A549 (cell line): ENCODE measurements at regions not wholly inside any gene's neighbourhood (a gene's known extent, or its start where the extent isn't known, plus 50 kb on each side); places are given as distances from the start of the nearest gene placed in this dataset.

ENCODE experiments used
- KDM1A ChIP-seq: fragments of 200-600 bp; sonication (generic); IDR thresholded peaks from 2 replicates; pipeline ENCODE4 v1.6.1; 2016; ENCODE audit warnings: low read depth, mild to moderate bottlenecking
- RNF2 ChIP-seq: fragments of 200-600 bp; sonication (generic); IDR thresholded peaks from 2 replicates; pipeline ENCODE4 v1.6.1; 2016; ENCODE audit warnings: low read depth, mild to moderate bottlenecking, antibody characterized with exemption, moderate library complexity, borderline replicate concordance
- TF ChIP-seq, protein P1 (sequence below): fragments of >200 bp; sonication (Bioruptor Twin); formaldehyde crosslinking; IDR thresholded peaks from 3 replicates; pipeline ENCODE4 v1.5.1; 2016
- TF ChIP-seq, protein P2 (sequence below): fragments of 250-450 bp; sonication (Bioruptor Pico); IDR thresholded peaks from 2 replicates; pipeline ENCODE4 v1.5.0; 2020; ENCODE audit warnings: low read depth, mild to moderate bottlenecking, moderate library complexity
- TF ChIP-seq, protein P3 (sequence below): fragments of 200-600 bp; sonication (generic); IDR thresholded peaks from 2 replicates; pipeline ENCODE4 v1.6.1; 2016; ENCODE audit warnings: antibody characterized with exemption, mild to moderate bottlenecking, moderate library complexity

DNA sequence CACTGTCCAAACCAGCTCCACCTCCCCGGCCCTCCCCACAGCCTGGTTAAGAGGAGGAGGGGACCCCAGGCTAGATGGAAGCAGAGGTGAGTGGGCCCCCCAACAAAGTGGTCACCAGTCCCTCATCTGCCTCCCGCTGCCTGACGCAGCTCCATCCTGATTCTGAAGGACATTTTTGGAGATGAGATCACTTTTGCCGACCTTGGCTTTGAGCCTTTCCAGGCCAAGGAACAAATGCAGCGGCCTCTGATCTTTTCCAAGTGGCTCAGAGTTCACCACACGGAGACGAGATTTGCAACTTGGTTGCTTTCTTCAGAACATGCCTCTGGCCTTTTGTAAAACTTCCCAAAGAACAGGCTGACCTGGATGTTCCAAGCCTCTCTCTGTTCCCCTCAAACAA, 223.1 kb downstream of the NPHP4 start:
- TF ChIP-seq RNF2 (no peak), KDM1A (no peak)
- TF ChIP-seq, protein P1, sequence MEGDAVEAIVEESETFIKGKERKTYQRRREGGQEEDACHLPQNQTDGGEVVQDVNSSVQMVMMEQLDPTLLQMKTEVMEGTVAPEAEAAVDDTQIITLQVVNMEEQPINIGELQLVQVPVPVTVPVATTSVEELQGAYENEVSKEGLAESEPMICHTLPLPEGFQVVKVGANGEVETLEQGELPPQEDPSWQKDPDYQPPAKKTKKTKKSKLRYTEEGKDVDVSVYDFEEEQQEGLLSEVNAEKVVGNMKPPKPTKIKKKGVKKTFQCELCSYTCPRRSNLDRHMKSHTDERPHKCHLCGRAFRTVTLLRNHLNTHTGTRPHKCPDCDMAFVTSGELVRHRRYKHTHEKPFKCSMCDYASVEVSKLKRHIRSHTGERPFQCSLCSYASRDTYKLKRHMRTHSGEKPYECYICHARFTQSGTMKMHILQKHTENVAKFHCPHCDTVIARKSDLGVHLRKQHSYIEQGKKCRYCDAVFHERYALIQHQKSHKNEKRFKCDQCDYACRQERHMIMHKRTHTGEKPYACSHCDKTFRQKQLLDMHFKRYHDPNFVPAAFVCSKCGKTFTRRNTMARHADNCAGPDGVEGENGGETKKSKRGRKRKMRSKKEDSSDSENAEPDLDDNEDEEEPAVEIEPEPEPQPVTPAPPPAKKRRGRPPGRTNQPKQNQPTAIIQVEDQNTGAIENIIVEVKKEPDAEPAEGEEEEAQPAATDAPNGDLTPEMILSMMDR: no peak
- TF ChIP-seq, protein P2, sequence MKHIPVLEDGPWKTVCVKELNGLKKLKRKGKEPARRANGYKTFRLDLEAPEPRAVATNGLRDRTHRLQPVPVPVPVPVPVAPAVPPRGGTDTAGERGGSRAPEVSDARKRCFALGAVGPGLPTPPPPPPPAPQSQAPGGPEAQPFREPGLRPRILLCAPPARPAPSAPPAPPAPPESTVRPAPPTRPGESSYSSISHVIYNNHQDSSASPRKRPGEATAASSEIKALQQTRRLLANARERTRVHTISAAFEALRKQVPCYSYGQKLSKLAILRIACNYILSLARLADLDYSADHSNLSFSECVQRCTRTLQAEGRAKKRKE (CRISPR knock-in tag): no peak
- TF ChIP-seq, protein P3, sequence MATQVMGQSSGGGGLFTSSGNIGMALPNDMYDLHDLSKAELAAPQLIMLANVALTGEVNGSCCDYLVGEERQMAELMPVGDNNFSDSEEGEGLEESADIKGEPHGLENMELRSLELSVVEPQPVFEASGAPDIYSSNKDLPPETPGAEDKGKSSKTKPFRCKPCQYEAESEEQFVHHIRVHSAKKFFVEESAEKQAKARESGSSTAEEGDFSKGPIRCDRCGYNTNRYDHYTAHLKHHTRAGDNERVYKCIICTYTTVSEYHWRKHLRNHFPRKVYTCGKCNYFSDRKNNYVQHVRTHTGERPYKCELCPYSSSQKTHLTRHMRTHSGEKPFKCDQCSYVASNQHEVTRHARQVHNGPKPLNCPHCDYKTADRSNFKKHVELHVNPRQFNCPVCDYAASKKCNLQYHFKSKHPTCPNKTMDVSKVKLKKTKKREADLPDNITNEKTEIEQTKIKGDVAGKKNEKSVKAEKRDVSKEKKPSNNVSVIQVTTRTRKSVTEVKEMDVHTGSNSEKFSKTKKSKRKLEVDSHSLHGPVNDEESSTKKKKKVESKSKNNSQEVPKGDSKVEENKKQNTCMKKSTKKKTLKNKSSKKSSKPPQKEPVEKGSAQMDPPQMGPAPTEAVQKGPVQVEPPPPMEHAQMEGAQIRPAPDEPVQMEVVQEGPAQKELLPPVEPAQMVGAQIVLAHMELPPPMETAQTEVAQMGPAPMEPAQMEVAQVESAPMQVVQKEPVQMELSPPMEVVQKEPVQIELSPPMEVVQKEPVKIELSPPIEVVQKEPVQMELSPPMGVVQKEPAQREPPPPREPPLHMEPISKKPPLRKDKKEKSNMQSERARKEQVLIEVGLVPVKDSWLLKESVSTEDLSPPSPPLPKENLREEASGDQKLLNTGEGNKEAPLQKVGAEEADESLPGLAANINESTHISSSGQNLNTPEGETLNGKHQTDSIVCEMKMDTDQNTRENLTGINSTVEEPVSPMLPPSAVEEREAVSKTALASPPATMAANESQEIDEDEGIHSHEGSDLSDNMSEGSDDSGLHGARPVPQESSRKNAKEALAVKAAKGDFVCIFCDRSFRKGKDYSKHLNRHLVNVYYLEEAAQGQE: no peak
